ENCODE measurements at regions not wholly inside any gene's neighbourhood (a gene's known extent, or its start where the extent isn't known, plus 50 kb on each side); places are given as distances from the start of the nearest gene placed in this dataset.

GRCh38 chr5:51201024-51201423, 182.2 kb upstream of the ISL1 start:
- TF ChIP-seq CTCF (IDR thresholded peaks at IDR 0.05): no peak
- no peak for TF ChIP-seq ZFX (IDR thresholded peaks at IDR 0.05; ENCODE audit: borderline replicate concordance)
